Vagina (tissue), 2 donors: ENCODE measurements at regions not wholly inside any gene's neighbourhood (a gene's known extent, or its start where the extent isn't known, plus 50 kb on each side); places are given as distances from the start of the nearest gene placed in this dataset.

Experiments
- DNase-seq, 2 donors: peaks; one replicate each; pipeline ENCODE4 v3.0.0-alpha.2; 2017; ENCODE audit errors: extremely low spot score in 2 of 2
- H3K27ac ChIP-seq: fragments of 200-600 bp; sonication (generic); one replicate; pipeline ENCODE4 v1.5.1; 2019
- H3K27me3 ChIP-seq: fragments of 200-600 bp; sonication (generic); one replicate; pipeline ENCODE4 v1.5.1; 2019
- H3K36me3 ChIP-seq, 2 donors: fragments of 200-600 bp; sonication (generic); one replicate each; pipeline ENCODE4 v1.5.1; 2017 to 2019
- H3K4me1 ChIP-seq: fragments of 200-600 bp; sonication (generic); one replicate; pipeline ENCODE4 v1.5.1; 2019
- H3K4me3 ChIP-seq, 2 donors: fragments of 200-600 bp; sonication (generic); 1 replicate in 1 of 2; 2 replicates in 1 of 2; pipeline ENCODE4 v1.5.1; 2016 to 2019
- H3K9me3 ChIP-seq: fragments of 200-600 bp; sonication (generic); one replicate; pipeline ENCODE4 v1.5.1; 2019
- CTCF ChIP-seq, 3 experiments: fragments of 450-650 bp in 2 of 3; fragments of 200-600 bp in 1 of 3; sonication (generic) in 1 of 3; IDR thresholded peaks; one replicate each; pipeline ENCODE4 v1.5.1; 2017 to 2019; ENCODE audit warnings: antibody characterized with exemption in 3 of 3, mild to moderate bottlenecking in 2 of 3, moderate library complexity in 2 of 3
- POLR2A ChIP-seq, 2 donors: fragments of 450-650 bp; IDR thresholded peaks; one replicate each; pipeline ENCODE4 v1.6.1; 2017; ENCODE audit warnings: antibody characterized with exemption in 2 of 2, mild to moderate bottlenecking in 2 of 2, moderate library complexity in 2 of 2
- POLR2AphosphoS5 ChIP-seq, 2 donors: sonication (generic); formaldehyde crosslinking; IDR thresholded peaks; one replicate each; pipeline ENCODE4 v1.9.0; 2017; ENCODE audit warnings: antibody characterized with exemption in 2 of 2, mild to moderate bottlenecking in 2 of 2, low read depth in 1 of 2; ENCODE audit not compliant: insufficient read depth in 1 of 2
- intact Hi-C: fragments of 100-400 bp; cut with DNase I; formaldehyde crosslinking; loops from one replicate; pipeline ENCODE4 v1.15.1; 2023

DNA sequence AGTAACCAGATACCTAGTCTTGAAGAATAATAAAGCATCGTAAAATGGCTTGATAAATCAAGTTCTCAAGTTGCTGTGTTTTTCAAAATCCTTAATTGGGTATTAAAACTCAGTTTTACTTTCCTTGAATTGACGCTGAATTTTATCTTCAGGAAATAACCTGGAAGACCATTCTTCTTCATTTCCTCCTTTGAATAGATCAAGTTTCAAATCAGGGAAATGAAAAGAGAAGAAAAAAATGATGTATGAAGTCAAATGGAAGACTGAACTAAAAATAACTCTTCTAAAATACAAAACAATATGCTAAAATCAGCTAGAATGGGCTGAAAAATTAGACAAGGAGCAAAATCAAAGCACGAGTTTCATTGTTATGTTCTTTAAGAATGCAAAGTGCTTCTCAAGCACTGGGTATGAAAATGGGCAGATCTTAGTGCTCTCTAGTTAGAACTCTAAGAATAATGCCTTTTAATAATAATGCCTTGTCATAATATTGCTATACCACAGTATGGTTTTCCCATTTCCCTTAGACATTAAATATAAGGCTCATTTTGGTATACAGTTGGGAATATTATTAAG is 54.6 kb upstream of the CLEC14A start:
- Histone ChIP-seq H3K9me3 (no peaks in the 10 kb centered on the region), H3K27ac (no peak overlapping the region), H3K4me3 (no peak overlapping the region), H3K4me1 (no peaks in the 10 kb centered on the region), H3K36me3 (no peaks in the 10 kb centered on the region), H3K27me3 (no peaks in the 10 kb centered on the region)
- TF ChIP-seq POLR2A (IDR thresholded peaks at IDR 0.05) (no peak), CTCF (IDR thresholded peaks at IDR 0.05) (no peak), POLR2AphosphoS5 (IDR thresholded peaks at IDR 0.05; ENCODE audit: insufficient read depth in 1 of 2, low read depth in 1 of 2) (no peak)
- no peak for DNase-seq
- intact Hi-C loops: no loop called here

GRCh38 chr14:38309522-38310277 is 53.8 kb upstream of the CLEC14A start:
- no peak for DNase-seq
- TF ChIP-seq POLR2AphosphoS5 (IDR thresholded peaks at IDR 0.05; ENCODE audit: insufficient read depth in 1 of 2, low read depth in 1 of 2): no peak
- TF ChIP-seq CTCF (IDR thresholded peaks at IDR 0.05): no peak
- TF ChIP-seq POLR2A (IDR thresholded peaks at IDR 0.05): no peak
- H3K36me3 ChIP-seq: no peaks in the 10 kb centered on the region
- no peak overlapping the region for H3K27ac ChIP-seq
- intact Hi-C loops: no loop called here
- H3K27me3 ChIP-seq: no peaks in the 10 kb centered on the region
- no peak overlapping the region for H3K4me3 ChIP-seq
- H3K9me3 ChIP-seq: no peaks in the 10 kb centered on the region
- H3K4me1 ChIP-seq: no peaks in the 10 kb centered on the region
